HG02642 (cell line): ENCODE measurements at regions not wholly inside any gene's neighbourhood (a gene's known extent, or its start where the extent isn't known, plus 50 kb on each side); places are given as distances from the start of the nearest gene placed in this dataset.

ENCODE experiments used
- ATAC-seq: cut with Tn5 transposase; IDR thresholded peaks from one replicate; pipeline ENCODE4 v1.9.1; 2021; ENCODE audit warnings: mild to moderate bottlenecking; ENCODE audit not compliant: unreplicated experiment, poor library complexity

DNA sequence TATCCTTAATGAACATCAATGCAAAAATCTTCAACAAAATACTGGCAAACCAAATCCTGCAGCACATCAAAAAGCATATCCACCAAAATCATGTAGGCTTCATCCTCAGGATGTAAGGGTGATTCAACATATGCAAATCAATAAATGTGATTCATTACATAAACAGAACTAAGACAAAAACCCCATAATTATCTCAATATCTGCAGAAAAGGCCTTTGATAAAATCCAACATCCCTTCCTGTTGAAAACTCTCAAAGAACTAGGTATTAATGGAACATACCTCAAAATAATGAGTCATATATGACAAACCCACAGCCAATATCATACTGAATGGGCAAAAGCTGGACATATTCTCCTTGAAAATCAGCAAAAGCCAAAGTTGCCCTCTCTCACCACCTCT is 54.6 kb upstream of the DEPDC1 start:
- no peak for ATAC-seq

DNA sequence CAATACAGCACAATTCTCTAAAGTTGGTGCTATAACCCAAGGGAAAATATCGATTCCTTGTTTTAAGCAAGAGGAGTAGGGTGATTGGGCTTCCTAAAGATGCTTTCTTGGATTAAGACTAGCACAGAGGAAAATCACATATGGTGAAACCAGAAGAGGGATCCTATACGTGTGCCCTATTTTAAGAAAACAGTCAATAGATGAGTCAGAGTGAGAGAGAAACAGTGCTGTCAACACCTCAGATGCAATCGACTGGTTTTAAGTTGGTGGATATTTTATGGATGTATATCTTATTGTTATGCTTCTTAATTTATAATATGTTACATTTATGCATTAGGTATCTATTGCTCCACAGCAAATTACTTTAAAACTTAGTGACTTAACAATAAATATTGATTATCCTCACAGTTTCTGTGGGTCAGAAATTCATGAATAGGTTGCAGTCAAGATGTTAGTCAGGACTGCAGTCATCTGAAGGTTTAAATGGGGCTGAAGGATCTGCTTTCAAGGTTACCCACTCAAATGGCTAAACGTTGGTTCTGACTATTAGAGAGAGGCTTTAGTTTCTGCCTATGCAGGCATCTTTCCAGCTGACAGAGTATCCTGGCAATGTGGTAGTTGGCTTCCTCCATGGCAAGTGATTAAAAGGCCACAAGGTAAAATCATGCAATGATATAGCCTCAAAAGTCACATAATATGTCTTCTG is 61.6 kb upstream of the DEPDC1 start:
- no peak for ATAC-seq

DNA sequence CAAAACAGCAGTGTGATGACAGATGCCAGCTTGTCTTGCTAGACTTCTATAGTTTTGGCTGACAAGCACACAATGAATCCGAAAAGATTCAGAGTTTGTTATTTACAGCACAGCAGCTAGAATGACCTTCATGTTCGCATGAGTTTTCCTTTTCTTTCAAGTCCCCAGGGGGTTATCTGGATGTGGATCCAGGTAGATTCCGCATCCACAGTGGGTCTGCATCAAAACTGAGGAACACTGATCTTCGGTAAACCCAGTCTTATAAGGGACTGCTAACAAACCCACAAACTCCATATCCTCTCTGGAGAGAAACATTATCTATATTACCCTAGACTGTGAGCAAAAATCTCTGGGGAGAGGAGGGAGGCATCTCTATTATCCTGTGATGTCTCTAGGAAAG is 69.0 kb upstream of the DEPDC1 start:
- no peak for ATAC-seq

DNA sequence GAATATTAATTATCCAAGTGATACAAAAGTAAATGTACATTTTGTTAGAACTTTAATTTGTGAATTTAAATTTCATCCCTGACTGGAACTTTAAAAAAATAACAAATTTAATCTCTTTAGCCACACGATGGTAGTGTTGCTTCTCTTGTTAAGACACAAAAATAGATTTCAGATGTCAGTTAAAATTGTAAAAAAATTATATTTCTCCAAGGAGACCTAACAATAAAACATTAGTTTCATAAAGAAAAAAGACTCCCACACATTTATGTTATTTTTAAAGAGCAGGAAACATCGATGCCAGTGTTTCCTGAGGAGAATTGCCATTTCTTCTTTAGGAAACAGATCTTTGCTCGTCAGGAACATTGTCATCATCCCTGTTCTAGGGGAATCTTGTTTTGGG is 74.0 kb upstream of the DEPDC1 start:
- no peak for ATAC-seq

DNA sequence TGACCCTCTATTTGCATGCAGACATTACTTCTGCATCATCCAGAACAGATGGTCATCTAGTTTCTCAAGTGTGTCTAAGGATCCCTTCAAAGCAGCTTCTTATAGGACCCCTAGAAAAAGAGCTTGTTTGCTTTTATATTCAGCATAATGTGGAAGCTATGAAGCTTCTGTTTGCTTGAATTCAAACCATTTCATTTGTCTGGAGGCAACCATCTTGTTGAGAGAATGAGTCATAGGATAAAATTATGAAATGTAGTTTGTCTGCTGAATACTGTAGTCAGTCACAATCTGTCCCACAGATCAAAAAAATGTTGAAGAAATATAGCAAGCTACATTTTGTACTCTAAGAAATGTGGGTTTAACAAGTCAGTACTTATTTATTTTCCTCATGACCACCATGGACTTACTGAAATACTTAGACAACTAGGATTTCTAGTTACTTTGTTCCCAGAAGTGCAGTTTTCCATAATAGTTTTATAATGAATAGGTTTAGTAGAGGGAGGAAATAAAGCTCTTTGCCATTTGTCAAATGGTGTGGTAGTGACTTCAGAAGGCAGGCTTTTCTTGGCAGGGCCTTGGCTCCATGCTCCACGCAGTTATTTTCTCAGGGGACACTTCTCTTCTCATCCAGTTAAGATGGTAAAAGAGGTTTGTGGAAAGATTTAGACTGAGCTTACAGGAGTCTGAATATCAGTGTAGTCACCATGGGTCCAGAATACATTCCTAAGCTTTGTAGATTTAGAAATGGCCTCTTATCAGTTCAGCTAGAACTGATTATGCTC is 74.8 kb upstream of the DEPDC1 start:
- ATAC-seq = no peak

DNA sequence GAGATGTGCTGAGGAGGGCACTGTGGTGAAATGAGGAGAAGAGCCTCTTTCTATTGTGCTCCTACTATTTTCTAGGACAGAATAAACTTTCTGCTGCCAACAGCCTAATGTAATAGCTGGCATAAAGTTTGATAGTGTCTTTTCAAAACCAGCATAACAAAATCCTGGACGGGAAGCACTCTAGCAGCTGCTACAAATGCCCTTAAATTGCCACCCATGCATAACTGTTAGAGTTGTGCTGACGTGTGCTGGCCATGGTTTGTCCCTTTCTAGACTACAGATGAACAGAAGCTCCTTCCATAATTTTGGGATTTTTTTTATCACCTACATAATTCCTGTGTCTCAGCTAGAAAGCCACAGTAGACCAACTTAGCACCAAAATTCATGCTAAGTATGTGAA is 88.5 kb upstream of the DEPDC1 start:
- ATAC-seq = no peak

DNA sequence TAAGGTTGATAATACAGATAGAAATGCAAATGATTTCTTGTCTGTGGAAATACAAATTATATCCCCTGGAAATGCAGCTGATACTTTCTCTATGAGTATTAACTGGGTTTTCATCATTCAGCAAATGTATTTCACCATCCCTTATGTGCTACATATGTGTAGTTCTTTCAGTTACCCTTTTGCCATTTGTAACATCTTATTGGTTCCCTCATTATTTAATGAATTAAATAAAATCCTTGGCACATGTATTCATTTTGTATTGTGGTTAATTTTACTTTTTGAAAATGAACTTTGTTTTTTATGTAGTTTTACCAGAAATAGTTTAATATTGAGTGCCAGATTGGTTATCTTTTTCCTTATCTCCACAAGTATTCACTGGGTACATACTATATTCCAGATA is 89.9 kb upstream of the DEPDC1 start:
- no peak for ATAC-seq

DNA sequence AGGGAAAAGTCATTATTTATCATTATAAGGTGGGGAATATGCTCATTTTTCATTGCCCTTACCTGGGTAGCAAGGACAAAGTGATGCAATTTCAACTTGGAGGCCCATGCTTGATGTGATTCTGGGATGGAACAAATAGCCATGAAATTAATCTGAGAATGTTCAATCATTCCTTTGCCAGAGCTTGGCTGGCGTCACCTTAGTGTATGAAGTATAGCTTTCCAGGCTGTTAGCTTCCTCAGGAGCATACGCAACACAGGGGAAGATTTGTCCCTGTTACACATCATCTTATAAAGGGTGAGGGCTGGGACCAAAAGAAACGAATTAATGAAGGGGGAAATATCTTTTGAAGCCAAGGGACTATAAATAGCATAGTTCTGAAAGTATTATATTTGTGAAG is 91.4 kb upstream of the DEPDC1 start:
- ATAC-seq = no peak

DNA sequence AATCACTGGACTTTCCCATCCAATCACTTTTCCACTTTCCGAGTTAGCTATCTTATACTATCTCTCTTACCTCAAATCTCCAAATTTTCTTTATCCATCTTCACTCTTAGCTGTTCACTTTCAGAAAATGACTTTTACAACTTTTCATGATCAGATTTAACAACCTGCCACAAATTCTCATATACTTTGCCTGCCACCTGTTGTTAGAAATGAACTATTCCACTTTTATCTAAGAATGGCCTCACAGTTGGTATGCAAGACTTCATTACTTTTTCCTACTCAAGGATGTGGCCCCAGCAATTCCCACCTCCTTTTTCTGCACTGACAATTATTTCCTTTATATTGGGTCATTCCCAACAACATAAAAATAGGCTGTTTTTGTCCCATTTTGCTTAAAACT is 93.6 kb upstream of the DEPDC1 start:
- ATAC-seq = no peak

DNA sequence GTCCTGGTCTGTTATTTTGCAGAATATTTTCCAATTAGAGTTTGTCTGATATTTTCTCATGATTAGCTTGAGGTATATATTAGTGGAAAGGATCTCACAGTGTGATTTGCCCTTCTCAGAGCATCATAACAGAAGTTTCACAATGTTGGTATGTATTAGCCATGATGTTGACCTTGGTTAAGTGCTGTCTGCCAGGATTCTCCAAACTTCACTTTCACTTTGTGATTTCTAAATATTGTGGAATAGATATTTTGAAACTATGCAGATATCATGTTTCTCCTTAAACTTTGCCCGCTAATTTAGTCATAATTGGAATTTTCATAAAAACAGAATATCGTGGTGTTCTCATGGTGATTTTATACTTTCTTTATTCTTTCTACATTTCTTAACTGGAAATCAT is 98.0 kb upstream of the DEPDC1 start:
- ATAC-seq = no peak

DNA sequence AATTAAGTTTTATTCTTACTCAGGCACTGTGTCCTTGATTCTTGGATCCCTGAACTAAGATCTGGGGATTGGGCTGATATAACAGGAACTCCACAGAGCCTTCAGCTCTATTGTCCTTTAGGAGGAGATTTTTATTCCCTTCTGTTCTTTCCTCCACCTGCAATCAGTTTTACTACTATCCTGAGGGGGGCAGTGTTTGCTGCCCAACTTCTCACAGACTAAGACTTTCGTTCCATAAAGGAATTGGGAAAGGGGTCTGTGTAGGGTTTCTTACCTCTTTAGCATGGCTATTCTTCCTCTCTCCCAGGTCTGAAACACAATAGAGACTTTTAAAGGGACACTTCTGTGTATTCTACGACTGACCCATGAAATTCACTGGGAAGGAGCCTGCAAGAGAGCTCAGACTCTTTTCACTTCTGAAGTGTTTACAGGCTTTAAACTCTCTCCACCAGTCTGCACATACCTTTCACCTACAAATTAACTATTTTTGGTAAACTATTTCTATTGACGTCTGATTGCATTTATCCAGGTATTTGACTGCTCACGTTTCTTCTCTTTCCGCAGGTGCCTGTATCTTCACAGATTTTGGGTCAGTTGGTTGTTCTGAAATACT is 103.3 kb upstream of the DEPDC1 start:
- ATAC-seq = no peak

DNA sequence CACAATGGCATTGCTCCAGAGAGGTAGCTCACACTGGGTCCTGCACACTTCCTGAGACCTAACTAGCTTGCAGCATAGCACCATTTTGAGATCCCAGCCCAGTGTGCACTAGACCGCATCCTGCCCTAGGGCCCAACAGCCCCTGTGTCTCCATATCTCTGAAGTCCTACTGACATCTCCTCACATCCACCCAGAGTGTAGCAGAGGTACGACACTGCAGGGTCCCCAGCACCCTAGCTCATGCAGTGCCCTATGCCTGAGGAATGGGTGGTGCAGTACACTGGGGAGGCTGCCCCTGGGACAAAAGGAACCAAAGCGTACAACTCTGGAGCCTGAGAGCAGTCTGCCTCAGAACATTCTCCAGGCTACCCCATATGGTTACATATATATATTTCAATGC is 111.4 kb upstream of the DEPDC1 start:
- no peak for ATAC-seq

DNA sequence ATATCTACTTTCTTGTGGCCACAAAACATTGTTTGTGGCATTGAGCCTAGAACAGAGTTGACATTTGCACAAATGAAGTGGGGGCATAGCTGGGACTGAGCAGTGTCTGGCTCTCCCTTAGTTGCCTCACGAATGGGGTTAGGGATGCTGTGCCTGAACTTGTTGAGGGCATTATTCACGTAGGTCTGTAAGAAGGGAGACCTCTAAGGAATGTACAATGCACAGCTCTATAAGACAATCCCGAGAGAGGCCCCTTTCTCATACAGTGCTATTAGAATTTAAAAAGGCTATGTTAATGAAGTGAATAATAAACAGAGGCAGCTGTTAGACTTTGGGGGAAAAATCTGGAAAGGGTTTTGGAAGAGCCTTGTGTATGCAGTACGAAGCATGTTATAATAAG is 118.4 kb upstream of the DEPDC1 start:
- ATAC-seq = no peak

DNA sequence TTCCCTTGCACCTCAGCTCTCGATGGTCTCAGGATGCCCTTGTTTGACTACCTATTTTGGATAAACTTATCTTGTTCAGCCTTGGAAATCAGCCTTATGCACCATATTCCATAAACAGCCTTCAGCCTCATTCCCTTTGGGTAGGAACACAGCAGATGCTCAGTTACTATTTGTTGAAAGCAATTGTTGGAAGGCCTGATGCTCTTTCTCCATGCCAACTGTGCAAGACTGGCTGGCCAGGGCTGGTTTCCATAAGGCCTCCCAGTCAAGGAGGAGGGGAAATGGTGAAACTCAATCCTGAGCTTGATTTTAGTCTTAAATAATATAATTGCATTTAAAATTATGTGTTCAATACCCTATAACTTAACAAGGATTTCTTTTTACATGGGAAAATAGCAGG is 121.1 kb upstream of the DEPDC1 start:
- ATAC-seq = no peak

DNA sequence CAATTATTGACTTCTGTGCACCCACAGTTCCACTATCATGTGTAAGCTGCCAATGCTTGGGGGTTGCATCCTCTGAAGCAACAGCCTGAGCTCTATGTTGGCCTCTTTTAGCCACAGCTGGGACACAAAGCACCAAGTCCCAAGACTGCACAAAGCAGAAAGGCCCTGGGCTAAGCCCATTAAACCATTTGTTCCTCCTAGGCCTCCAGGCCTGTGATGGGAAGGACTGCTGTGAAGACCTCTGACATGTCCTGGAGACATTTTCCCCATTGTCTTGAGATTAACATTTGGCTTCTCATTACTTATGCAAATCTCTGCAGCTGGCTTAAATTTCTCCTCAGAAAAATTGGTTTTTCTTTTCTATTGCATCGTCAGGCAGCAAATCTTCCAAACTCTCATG is 123.7 kb upstream of the DEPDC1 start:
- no peak for ATAC-seq

DNA sequence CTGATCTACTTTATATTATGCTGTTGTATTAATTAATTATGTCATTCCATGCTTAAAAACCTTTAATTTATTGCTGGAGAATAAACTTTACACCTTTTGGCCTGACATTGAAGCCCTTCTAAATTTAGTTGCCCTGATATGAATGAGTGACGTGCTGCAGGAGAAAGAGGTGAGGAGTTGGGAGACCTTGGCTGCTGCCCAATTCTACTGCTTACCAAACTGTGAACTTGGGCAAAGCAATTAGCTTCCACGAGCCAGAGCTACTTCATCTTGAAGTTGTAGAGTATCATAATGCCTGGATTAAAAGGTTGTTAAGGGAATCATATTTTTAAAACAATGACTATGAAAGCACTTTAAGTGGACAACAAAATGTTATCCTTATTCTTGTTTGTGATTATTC is 126.8 kb upstream of the DEPDC1 start:
- ATAC-seq = no peak

DNA sequence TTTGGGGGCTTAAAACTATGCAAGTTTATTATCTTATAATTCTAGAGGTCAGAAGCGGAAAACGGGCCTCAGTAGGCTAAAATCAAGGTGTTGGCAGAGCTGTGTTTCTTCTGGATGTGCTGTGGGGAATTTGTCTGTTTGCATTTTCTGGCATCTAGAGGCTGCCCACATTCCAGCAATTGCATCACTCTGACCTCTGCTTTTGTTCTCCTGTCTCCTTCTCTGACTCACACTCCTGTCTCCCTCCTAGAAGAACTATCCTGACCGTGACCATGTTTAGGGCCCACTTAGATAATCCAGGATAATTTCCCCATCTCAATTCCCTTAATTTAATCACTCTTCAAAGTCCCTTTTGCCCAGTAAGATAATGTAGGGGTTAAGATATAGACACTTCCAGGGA is 127.4 kb upstream of the DEPDC1 start:
- ATAC-seq = no peak

DNA sequence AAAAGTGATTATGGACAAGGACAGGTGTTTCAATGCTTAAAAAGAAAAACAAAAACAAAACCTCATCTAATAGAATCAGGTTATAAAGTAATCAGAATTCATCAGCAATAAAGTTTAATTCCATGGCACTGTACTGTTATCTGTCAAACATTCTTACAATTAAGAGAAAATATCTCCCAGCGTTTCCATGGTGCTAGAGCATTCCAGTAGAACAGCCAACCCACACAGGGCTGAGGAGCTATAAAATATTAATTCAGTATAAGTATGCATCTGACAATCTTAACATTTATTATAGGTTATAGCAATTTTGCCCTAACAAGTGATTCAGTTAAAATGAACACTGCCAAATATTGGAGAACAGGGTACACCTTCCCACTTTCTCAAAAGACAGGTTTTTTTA is 128.7 kb upstream of the DEPDC1 start:
- no peak for ATAC-seq

DNA sequence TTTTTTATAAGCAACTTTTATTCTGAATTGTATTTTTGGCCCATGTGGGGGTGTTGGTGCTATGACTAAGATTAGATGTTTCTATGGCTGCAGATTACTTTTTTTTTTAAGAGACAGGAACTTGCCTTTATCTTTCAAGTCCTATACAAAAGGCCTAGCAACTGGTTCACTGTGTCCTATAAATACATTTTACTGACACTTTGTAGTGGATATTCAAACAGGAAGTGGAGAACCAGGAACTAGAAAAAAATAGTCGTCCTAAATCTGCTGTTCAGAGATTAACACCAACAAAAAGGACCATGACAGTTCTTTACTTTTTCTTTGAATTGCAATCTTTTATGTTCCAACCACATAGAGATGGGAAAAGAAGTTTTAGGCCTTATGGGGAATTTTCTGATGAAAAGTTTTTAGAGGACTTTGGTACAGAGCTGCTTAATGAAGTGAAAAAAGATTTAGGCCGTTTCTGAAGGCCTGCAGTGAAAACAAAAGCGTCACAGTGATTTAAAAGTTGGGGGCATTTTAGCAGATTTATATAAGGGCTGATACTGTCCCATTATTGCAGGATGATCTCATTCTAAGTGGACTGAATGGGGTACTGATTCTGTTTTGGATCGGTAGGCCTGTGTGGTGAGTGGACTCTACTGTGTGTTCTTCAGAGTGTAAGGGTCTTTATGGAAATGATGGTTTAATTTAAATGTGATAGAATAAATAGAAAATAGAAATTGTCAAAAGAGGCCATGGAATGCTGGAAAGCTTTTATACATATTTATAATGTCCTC is 136.4 kb upstream of the DEPDC1 start:
- ATAC-seq = no peak

DNA sequence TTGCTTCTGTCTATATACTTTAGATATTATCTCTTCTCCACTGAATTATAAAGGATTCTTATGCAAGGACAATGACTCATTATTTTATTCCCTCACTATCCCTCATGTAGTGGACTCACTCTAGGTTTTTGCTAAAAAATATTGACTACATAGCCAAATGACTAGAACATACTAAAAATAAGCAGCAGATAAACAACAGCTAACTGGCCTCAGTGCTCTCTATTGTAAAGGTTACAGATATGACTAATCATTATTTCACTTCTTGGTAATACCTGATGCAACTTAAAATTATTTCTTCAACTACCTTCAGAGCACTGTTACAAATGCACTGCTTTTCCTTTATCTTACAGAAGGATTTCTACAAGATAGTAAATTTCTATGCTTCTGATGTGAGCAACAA is 147.6 kb upstream of the DEPDC1 start:
- no peak for ATAC-seq

DNA sequence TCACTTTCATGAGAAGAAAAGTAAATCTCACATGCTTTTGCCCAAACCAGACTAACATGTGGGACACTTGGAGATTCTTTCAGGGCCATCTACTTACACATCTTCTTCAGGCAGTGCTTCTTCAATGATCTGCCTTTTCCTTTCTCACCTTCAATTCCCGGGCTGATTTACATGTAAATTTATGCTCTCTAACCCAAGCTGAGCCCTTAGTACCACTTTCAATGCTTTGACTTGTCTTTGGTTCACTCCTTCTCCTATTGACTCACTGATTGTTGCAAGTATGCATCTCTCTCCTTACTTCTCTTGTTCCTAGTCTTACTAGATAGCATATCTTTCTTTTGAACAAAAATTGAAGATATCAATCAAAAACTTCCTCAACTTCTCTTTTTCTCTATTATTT is 154.2 kb upstream of the DEPDC1 start:
- no peak for ATAC-seq
